CD4-positive, alpha-beta T cell treated with Interleukin-21 for 1 hour (primary cell): ENCODE measurements at regions not wholly inside any gene's neighbourhood (a gene's known extent, or its start where the extent isn't known, plus 50 kb on each side); places are given as distances from the start of the nearest gene placed in this dataset.
"Not testable (repeated sequence)": the region's sequence is repeated elsewhere in the genome, so short reads cannot be mapped to it uniquely, and the experiment has no call there.

Source experiments
- DNase-seq: peaks from one replicate; pipeline ENCODE4 v3.0.0-alpha.2; 2020

GRCh38 chr6:97697456-97697855 is 414.4 kb upstream of the MMS22L start:
- DNase-seq, result no peak

DNA sequence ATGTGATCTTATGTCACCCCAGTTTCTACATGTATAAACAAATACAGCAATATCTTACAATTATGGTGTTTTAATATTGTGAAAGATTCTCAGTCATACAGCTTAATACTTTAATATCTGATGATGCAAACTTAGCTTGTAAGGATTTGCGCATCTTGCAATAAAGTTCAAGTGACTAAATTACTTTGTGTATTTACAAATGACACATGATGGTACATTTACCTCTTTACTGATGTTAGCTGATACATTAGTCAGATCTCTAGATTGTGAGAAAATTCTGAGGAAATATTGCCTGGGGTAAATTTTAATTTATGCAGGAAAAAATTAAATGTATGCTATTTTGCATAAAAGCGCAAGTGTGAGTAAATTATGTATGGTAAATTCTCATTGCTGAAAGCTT is 418.8 kb upstream of the MMS22L start:
- no peak for DNase-seq

DNA sequence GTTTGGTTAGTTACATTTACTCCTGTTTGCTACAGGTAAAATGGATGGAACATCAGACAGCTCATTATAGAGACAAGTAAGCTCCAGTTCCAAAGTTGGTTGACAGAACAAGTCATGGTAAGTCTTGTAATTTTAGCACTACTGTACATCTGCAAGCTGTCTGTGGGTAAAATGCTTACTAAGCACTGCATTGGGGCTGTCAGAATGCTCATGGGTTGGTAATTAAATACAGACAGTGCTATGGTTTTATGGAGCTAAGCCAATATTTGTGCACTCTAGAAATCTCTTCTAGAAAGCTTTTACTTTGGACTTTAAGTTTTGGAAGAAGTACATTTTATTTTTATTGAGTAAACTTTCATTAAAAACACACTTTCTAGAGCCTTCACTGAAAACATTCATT is 419.2 kb upstream of the MMS22L start:
- no peak for DNase-seq

DNA sequence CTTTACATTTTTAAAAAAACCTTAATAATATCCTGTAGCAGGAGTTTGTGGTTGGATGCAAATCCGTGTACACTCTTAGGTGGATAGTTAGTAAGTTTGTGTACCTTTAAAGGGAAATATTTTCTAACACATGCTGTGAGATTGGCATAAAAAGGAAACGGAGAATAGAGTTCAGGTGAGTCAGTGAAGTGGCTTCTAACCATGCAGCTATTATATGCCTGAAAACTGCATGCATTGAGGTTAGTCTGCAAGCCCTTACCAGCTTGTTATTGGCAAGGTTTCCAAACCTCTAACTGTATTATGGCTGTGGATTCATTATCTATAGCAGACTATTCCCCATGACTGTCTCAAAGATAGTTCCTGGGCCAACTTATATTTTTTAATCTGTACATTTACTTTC is 420.6 kb upstream of the MMS22L start:
- DNase-seq, result no peak

GRCh38 chr6:97705568-97705967 is 422.6 kb upstream of the MMS22L start:
- DNase-seq, result no peak

- no peak for DNase-seq
Observed at GRCh38 chr6:97712751-97713150, 429.7 kb upstream of the MMS22L start.

DNA sequence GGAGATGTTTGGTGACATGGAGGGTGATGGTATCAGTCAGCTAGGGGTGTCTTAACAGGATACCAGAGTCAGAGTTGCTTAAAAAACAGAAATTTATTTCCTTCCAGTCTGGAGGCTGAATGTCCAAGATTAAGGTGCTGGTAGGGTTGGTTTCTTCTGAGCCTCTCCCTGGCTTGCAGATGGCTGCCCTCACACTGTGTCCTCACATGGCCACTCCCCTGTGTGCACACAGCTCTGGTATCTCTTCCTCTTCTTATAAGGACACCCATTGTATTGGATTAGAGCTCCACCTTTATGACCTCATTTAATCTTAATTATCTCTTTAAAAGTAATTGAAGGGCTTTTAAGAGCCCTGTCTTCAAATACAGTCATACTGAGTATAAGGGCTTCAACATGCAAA is 431.8 kb upstream of the MMS22L start:
- DNase-seq, result no peak

- no peak for DNase-seq
Observed at GRCh38 chr6:97717086-97717485, 434.1 kb upstream of the MMS22L start.

- DNase-seq, result no peak
Observed at GRCh38 chr6:97726378-97726777, 443.4 kb upstream of the MMS22L start.

GRCh38 chr6:97732045-97732444 is 449.0 kb upstream of the MMS22L start:
- DNase-seq, result no peak

DNA sequence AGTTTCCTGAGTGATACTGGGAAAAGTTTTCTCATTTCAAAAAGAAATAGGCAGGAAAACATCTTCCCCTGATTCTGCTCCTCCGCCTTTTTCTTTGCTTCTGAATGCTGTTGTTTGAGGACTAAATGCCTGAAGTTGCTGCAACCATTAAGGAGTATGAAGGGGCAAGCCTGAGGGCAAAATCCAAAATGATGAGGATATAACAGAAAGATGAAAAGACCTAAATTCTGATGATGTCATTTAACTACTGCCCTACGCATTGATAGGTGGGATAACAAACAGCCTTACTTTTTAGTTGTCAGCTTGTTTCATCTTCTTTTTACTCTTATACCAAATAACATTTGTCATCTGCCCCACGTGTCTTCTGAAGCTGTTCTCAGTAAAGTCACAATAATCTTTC is 474.6 kb upstream of the MMS22L start:
- DNase-seq, result no peak

- DNase-seq, result no peak
Observed at GRCh38 chr6:97765461-97765860, 482.4 kb upstream of the MMS22L start.

- no peak for DNase-seq
Observed at GRCh38 chr6:97771372-97771771, 488.4 kb upstream of the MMS22L start.

- DNase-seq, result no peak
Observed at GRCh38 chr6:97775012-97775411, 492.0 kb upstream of the MMS22L start.

- no peak for DNase-seq
Observed at GRCh38 chr6:97778290-97779038, 495.4 kb upstream of the MMS22L start.

DNA sequence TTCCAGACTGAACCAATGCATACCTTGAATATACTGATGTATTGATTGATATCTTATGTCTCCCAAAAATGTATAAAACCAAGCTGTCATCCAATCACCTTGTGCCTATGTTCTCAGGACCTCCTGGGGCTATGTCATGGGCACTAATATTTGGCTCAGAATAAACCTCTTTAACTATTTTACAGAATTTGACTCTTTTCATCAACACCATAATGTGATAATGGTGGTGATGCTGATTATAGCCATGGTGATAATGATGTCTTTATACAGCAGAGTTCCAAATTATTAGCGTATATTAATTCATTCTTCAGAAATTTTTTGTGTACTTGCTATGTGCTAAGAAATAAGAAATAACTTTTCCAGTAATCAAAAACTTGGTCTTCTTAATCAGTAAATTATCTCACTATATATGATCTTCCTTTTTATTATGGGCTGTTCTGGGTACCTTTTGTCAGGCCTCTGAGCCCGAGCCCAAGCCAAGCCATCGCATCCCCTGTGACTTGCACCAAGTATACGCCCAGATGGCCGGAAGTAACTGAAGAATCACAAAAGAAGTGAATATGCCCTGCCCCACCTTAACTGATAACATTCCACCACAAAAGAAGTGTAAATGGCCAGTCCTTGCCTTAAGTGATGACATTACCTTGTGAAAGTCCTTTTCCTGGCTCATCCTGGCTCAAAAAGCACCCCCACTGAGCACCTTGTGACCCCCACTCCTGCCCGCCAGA is 496.2 kb upstream of the MMS22L start:
- DNase-seq, result not testable (repeated sequence)

- no peak for DNase-seq
Observed at GRCh38 chr6:97790926-97791590, 508.0 kb upstream of the MMS22L start.

DNA sequence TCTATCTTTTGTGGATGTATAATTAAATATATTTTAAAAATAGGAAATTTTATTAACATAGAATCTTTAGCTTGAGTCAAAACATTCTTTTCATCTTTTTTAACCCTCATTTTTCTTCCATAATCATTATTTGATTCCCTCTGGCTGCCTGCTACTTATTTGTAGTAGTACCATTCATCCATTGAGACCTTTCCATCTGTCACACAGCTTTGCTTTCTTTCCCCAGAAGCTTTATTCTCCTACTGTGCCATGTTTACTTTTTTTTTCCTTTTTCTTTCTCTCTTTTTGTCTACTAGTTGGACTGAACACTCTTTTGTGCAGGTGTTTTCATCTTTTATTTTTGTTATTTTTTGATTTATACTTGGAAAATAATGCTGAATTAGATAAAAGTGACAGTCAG is 522.6 kb upstream of the MMS22L start:
- no peak for DNase-seq

GRCh38 chr6:97812940-97813339 is 529.9 kb upstream of the MMS22L start:
- DNase-seq, result no peak

DNA sequence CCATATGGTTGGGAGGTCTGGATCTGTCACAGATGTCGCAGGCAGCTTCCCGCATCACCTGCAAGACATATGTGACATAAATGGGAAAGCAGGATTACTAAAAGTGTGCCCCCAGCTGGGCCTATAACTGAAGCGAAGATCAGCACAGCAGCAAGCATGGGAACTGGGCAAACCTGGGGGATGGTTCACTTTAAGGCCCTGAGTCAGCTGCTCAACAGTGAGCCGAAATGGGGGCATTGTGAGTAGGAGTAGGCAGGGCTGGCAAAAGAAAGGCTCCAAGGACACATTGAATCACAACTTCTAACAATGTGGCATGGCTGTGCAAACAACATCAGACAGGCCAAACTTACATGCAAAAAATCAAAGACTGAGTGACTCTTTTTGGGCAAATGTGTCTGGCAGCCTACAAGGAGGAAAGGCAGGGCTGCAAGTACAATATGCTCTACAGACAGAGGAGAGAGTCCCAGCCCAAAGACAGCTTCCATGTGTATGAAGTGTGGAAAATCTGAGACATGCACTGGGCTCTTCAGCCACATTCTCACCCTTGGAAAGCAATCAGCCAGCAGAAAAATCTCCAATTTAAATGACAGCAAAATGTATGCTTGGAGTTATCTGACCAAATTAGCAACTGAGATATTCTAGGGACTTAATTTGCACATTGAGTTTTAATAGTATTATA is 531.0 kb upstream of the MMS22L start:
- DNase-seq, result no peak

GRCh38 chr6:97815301-97815812 is 532.3 kb upstream of the MMS22L start:
- no peak for DNase-seq

- DNase-seq, result no peak
Observed at GRCh38 chr6:97816526-97816925, 533.5 kb upstream of the MMS22L start.

GRCh38 chr6:97819710-97820109 is 536.7 kb upstream of the MMS22L start:
- DNase-seq, result no peak
